B cell (primary cell): ENCODE measurements at regions not wholly inside any gene's neighbourhood (a gene's known extent, or its start where the extent isn't known, plus 50 kb on each side); places are given as distances from the start of the nearest gene placed in this dataset.

ENCODE experiments used
- ATAC-seq: fragments of 200-7000 bp; cut with Tn5 transposase; one replicate; pipeline ENCODE4 v1.10.0; 2021; ENCODE audit warnings: low read depth, mild to moderate bottlenecking, moderate number of reproducible peaks, moderate library complexity
- CTCF ChIA-PET: fragments of 350-600 bp; sonication (Branson Sonifier 250); formaldehyde crosslinking; loops from one replicate; lab custom pipeline; 2021; ENCODE audit warnings: antibody characterized with exemption, inconsistent platforms; lab: Charles Lee
- POLR2A ChIA-PET: fragments of 350-600 bp; sonication (Branson Sonifier 250); formaldehyde crosslinking; loops from one replicate; lab custom pipeline; 2021; ENCODE audit warnings: antibody characterized with exemption; lab: Charles Lee
- DNase-seq: peaks from one replicate; pipeline ENCODE4 v3.0.0; 2013
- H2AFZ ChIP-seq: 2 replicates; pipeline ENCODE4 v1.6.1; 2012; ENCODE audit warnings: mild to moderate bottlenecking, low read depth, low read length; ENCODE audit not compliant: insufficient read depth, poor library complexity, severe bottlenecking
- H3K27ac ChIP-seq, 2 donors: 1 replicate in 1 of 2; 2 replicates in 1 of 2; pipeline ENCODE4 v1.5.1; 2012 to 2013; ENCODE audit warnings: low read length in 2 of 2, mild to moderate bottlenecking in 2 of 2, moderate library complexity in 1 of 2
- H3K27me3 ChIP-seq, 4 experiments: fragments of 200-600 bp in 1 of 4; sonication (generic) in 1 of 4; replicated peaks in 1 of 4; 1 replicate in 2 of 4; 2 replicates in 2 of 4; pipeline versions ENCODE4 v1.6.1 to v1.7.0; 2013 to 2016; ENCODE audit warnings: low read length in 3 of 4, mild to moderate bottlenecking in 2 of 4, mixed read lengths in 1 of 4, moderate library complexity in 1 of 4; ENCODE audit not compliant: insufficient read depth in 4 of 4, control insufficient read depth in 3 of 4; ENCODE audit errors: control extremely low read depth in 1 of 4
- H3K36me3 ChIP-seq, 2 experiments: replicated peaks in 1 of 2; 1 replicate in 1 of 2; 2 replicates in 1 of 2; pipeline versions ENCODE4 v1.6.1 to v1.7.1; 2013; ENCODE audit warnings: low read length in 1 of 2; ENCODE audit not compliant: insufficient read depth in 2 of 2, control insufficient read depth in 1 of 2; ENCODE audit errors: control extremely low read depth in 1 of 2, extremely low read depth in 1 of 2
- H3K4me1 ChIP-seq, 2 donors: fragments of 200-600 bp in 1 of 2; sonication (generic) in 1 of 2; 1 replicate in 1 of 2; 2 replicates in 1 of 2; pipeline versions ENCODE4 v1.5.1 to v1.6.1; 2013 to 2017; ENCODE audit warnings: low read length in 2 of 2; ENCODE audit not compliant: control insufficient read depth in 2 of 2, insufficient read depth in 2 of 2
- H3K4me2 ChIP-seq: replicated peaks from 2 replicates; pipeline ENCODE3; 2012; ENCODE audit warnings: mild to moderate bottlenecking, low read depth, low read length; ENCODE audit not compliant: poor library complexity, severe bottlenecking
- H3K4me3 ChIP-seq, 5 experiments: fragments of 200-600 bp in 1 of 5; sonication (generic) in 1 of 5; 1 replicate in 3 of 5; 2 replicates in 2 of 5; pipeline versions ENCODE4 v1.5.1 to v1.7.0; 2011 to 2016; ENCODE audit warnings: low read length in 4 of 5, mild to moderate bottlenecking in 4 of 5, low read depth in 2 of 5, control low read depth in 1 of 5, moderate library complexity in 1 of 5; ENCODE audit not compliant: insufficient read depth in 1 of 5; ENCODE audit errors: control extremely low read depth in 1 of 5, extremely low read depth in 1 of 5
- H3K79me2 ChIP-seq: fragments of 200-600 bp; sonication (generic); one replicate; pipeline ENCODE4 v1.6.0; 2016; ENCODE audit warnings: low read length; ENCODE audit not compliant: control insufficient read depth, insufficient read depth
- H3K9ac ChIP-seq: fragments of 200-600 bp; sonication (generic); 2 replicates; pipeline ENCODE4 v1.6.1; 2017; ENCODE audit warnings: mild to moderate bottlenecking, low read length, moderate library complexity
- H3K9me3 ChIP-seq, 3 donors: one replicate each; pipeline versions ENCODE4 v1.6.1 to v1.7.1; 2013; ENCODE audit warnings: low read length in 2 of 3; ENCODE audit not compliant: control insufficient read depth in 2 of 3, insufficient read depth in 1 of 3; ENCODE audit errors: control extremely low read depth in 1 of 3
- H4K20me1 ChIP-seq: 2 replicates; pipeline ENCODE4 v1.6.0; 2012; ENCODE audit warnings: mild to moderate bottlenecking, low read length; ENCODE audit not compliant: insufficient read depth, control insufficient read depth, poor library complexity, severe bottlenecking
- H3K27ac Mint-ChIP-seq: one replicate; pipeline ENCODE4 v1.8.0; 2021; ENCODE audit warnings: mixed read lengths
- H3K27me3 Mint-ChIP-seq: one replicate; pipeline ENCODE4 v1.8.0; 2021; ENCODE audit warnings: mixed read lengths
- H3K4me1 Mint-ChIP-seq: one replicate; pipeline ENCODE4 v1.8.0; 2021; ENCODE audit warnings: mixed read lengths
- H3K4me3 Mint-ChIP-seq: one replicate; pipeline ENCODE4 v1.8.0; 2021; ENCODE audit warnings: mixed read lengths
- H3K9me3 Mint-ChIP-seq: one replicate; pipeline ENCODE4 v1.8.0; 2022; ENCODE audit warnings: mixed read lengths; ENCODE audit not compliant: insufficient read depth
- CTCF ChIP-seq: fragments of 200-600 bp; IDR thresholded peaks from one replicate; pipeline ENCODE4 v1.8.0; 2022; ENCODE audit warnings: antibody characterized with exemption, mild to moderate bottlenecking
- EZH2 ChIP-seq: IDR thresholded peaks from 2 replicates; pipeline ENCODE4 v1.6.1; 2012; ENCODE audit warnings: borderline replicate concordance, low read depth, mild to moderate bottlenecking, moderate library complexity, low read length; ENCODE audit not compliant: insufficient read depth, poor library complexity, severe bottlenecking
- WGBS: methylation state at CpG from one replicate; pipeline ENCODE4 v1.1.5; 2013; ENCODE audit warnings: missing lambda C conversion rate; ENCODE audit not compliant: insufficient coverage; 5-methylcytosine and 5-hydroxymethylcytosine counted together
- intact Hi-C: fragments of 100-400 bp; cut with micrococcal nuclease; formaldehyde crosslinking; loops from one replicate; pipeline ENCODE4 v1.10.0; 2022

GRCh38 chr2:129748250-129748649, 231.2 kb upstream of the RAB6C start:
- DNase-seq (no peak), ATAC-seq (no peak)
- Mint-ChIP-seq H3K27me3 (peaks cover 11% of the 10 kb centered on the region), H3K27ac (no peak overlapping the region), H3K9me3 (no peaks in the 10 kb centered on the region), H3K4me1 (no peaks in the 10 kb centered on the region), H3K4me3 (no peak overlapping the region)
- no peaks in the 10 kb centered on the region for H3K9me3 ChIP-seq
- H2AFZ ChIP-seq: no peak overlapping the region
- no peaks in the 10 kb centered on the region for H3K79me2 ChIP-seq
- no peak overlapping the region for H3K27ac ChIP-seq
- intact Hi-C loops: no loop called here
- no peaks in the 10 kb centered on the region for H3K36me3 ChIP-seq
- POLR2A ChIA-PET: no interaction called here
- no peak overlapping the region for H3K4me2 ChIP-seq
- H3K4me1 ChIP-seq: no peaks in the 10 kb centered on the region
- no peak overlapping the region for H3K4me3 ChIP-seq
- H4K20me1 ChIP-seq: no peaks in the 10 kb centered on the region
- H3K9ac ChIP-seq: no peak overlapping the region
- H3K27me3 ChIP-seq: peaks cover 0 to 2% (median 0%) of the 10 kb centered on the region in 4 experiments
- CTCF ChIA-PET: no interaction called here
- whole genome bisulfite sequencing: 52% methylated on average over 5 of the region's 5 CpGs
- TF ChIP-seq EZH2 (no peak), CTCF (no peak)

- no peak overlapping the region for H2AFZ ChIP-seq
- no peak overlapping the region for H3K4me3 ChIP-seq
- no peaks in the 10 kb centered on the region for H3K79me2 ChIP-seq
- Mint-ChIP-seq H3K4me3 (no peak overlapping the region), H3K27ac (no peak overlapping the region), H3K4me1 (no peaks in the 10 kb centered on the region), H3K27me3 (peaks cover 11% of the 10 kb centered on the region), H3K9me3 (no peaks in the 10 kb centered on the region)
- H3K27me3 ChIP-seq: peaks cover 0 to 2% (median 0%) of the 10 kb centered on the region in 4 experiments
- WGBS: 51% methylated on average over 6 of the region's 6 CpGs
- no peaks in the 10 kb centered on the region for H3K4me1 ChIP-seq
- no peak overlapping the region for H3K9ac ChIP-seq
- intact Hi-C loops: no loop called here
- no peaks in the 10 kb centered on the region for H3K36me3 ChIP-seq
- no peak overlapping the region for H3K4me2 ChIP-seq
- no peak overlapping the region for H3K27ac ChIP-seq
- no peaks in the 10 kb centered on the region for H4K20me1 ChIP-seq
- no peak for DNase-seq
- ChIA-PET POLR2A (no interaction called here), CTCF (no interaction called here)
- no peak for ATAC-seq
- no peak for TF ChIP-seq EZH2
- H3K9me3 ChIP-seq: no peaks in the 10 kb centered on the region
These were observed 230.8 kb upstream of the RAB6C start for GRCh38 chr2:129748653-129749052.
